T-helper 9 cell (primary cell): ENCODE measurements at regions not wholly inside any gene's neighbourhood (a gene's known extent, or its start where the extent isn't known, plus 50 kb on each side); places are given as distances from the start of the nearest gene placed in this dataset.
"Not testable (repeated sequence)": the region's sequence is repeated elsewhere in the genome, so short reads cannot be mapped to it uniquely, and the experiment has no call there.

Experiments
- DNase-seq: peaks from one replicate; pipeline ENCODE4 v3.0.0-alpha.2; 2020

DNA sequence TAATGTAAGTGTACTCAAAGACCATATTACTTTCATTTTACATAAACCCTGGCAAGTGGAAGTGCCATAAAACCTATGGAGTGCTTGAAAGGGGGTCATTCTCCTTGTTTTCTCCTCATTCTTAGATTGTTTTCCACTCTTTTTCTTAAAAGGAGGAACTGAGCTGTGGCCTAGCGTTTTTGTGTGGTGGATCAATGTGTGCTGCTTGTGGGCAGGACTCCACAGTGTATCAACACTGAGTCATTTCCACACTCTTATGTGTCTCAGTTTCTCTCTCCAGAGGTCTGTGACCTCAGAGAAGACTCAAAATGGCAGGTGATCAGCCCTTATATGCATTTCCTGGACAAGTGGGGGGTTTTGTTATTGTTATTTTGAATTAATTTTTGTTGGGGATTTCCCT lies 516.1 kb upstream of the CDH10 start:
- no peak for DNase-seq

DNA sequence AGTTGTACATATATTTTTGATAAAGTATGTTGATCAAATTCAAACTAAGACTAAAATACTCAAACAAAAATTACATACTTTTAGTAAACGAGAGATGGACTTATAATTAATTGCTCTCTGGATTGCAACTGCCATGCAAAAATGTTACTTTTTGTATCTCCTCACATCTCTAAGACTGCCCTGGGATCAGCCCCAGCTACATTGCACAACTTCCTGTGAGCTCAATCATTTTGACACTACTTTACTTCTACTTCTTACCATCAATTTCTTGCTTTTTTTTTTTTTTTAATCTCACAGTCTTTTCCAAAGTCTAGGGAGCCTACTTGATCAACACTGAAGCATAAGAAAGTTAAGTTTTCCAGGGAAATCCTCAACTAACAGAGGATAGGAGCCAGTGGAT lies 506.0 kb upstream of the CDH10 start:
- no peak for DNase-seq

DNA sequence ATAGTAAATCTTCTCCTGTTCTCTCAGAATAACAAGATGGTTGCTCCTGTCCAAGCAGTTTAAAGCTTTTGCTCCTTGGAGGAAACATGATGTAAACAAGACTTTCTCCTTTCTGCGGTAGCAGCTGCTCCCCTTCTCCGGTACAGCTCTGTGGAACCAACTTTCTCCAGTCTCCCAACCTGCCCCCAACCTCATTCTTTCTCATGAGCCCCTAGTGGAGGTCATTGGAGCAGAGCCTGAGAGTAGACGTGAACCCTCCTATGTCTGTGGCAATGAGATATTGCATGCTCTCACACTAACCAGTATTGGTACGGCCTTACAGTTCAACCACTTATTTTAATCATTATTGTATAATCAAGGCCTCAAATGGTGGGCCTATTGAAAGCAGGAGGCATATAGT lies 483.8 kb upstream of the CDH10 start:
- DNase-seq: no peak

- DNase-seq: no peak
Observed at GRCh38 chr5:25119650-25120049, 474.9 kb upstream of the CDH10 start.

- no peak for DNase-seq
Observed at GRCh38 chr5:25107853-25108252, 463.1 kb upstream of the CDH10 start.

GRCh38 chr5:25099538-25099937 lies 454.8 kb upstream of the CDH10 start:
- no peak for DNase-seq

- DNase-seq: no peak
Observed at GRCh38 chr5:25095261-25095660, 450.5 kb upstream of the CDH10 start.

DNA sequence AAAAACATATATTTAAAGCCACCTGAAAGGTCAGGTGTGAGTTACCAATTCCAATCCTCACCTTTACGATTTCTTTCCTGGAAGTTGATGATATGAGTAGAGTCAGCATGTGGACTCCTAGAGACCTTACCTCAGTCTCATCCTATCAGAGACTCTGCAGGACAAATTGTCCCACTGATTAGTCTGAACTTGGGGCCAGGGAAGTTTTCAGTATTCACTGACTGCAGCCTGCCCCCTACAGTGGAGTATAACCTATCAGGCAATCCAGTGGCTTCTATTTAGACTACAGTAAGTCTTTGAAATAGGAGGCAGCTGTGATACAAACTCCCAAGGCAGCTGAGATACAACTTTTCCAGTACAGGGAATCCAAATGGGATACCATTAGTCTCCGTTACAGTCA lies 449.4 kb upstream of the CDH10 start:
- DNase-seq: no peak

- DNase-seq: no peak
Observed at GRCh38 chr5:25091921-25092320, 447.1 kb upstream of the CDH10 start.

- no peak for DNase-seq
Observed at GRCh38 chr5:25090854-25091253, 446.1 kb upstream of the CDH10 start.

- no peak for DNase-seq
Observed at GRCh38 chr5:25090275-25090674, 445.5 kb upstream of the CDH10 start.

DNA sequence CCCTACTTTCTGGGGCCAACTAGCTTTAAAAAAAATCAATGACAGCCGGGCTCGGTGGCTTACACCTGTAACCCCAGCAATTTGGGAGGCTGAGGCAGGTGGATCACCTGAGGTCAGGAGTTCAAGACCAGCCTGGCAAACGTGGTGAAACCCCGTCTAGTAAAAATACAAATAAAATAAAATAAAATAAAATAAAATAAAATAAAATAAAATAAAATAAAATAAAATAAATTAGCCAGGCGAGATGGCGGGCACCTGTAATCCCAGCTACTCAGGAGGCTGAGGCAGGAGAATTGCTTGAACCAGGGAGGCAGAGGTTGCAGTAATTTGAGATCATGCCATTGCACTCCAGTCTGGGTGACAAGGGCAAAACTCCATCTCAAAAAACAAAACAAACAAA lies 443.9 kb upstream of the CDH10 start:
- DNase-seq: not testable (repeated sequence)

DNA sequence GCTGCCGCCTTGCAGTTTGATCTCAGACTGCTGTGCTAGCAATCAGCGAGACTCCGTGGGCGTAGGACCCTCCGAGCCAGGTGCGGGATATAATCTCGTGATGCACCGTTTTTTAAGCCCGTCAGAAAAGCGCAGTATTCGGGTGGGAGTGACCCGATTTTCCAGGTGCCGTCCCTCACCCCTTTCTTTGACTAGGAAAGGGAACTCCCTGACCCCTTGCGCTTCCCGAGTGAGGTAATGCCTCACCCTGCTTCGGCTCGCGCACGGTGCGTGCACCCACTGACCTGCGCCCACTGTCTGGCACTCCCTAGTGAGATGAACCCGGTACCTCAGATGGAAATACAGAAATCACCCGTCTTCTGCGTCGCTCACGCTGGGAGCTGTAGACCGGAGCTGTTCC lies 438.5 kb upstream of the CDH10 start:
- DNase-seq: not testable (repeated sequence)

GRCh38 chr5:25066239-25066638 lies 421.5 kb upstream of the CDH10 start:
- DNase-seq: no peak

DNA sequence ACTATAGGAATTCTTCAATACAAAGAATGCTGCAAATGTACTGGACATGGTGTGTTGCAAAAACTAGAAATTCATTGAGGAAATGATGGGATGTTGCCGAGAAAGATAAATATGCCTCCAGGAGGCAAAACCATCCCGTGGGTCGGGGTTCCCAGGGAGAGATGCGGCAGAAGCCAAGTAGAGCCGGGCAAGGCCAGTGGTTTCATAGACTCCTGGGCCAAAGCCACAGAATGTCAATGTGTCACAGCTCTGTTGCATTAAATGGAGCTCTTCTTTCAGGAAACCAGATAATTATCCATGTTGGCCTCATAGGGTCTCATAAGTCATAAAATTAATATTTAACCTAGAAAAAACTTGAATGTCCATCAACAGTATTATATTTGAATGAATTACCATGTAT lies 419.5 kb upstream of the CDH10 start:
- DNase-seq: no peak

DNA sequence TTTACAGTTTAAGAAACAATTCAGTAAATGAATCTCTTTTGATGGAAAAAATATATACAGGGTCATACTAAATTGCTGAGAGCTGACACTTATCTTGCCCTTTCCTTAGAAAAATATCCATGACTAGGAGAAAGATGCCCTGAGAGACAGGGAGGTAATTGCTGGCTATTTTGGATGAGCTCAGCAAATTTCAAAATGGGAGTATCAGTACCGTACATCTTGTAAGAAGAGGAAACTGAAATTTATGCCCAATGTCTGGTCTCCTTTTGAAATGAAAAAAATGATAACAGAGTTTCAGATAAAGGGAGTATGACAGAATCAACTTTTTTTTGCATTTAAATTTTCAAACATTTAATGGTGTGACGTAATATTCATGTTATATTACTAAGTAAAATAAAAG lies 415.8 kb upstream of the CDH10 start:
- no peak for DNase-seq

DNA sequence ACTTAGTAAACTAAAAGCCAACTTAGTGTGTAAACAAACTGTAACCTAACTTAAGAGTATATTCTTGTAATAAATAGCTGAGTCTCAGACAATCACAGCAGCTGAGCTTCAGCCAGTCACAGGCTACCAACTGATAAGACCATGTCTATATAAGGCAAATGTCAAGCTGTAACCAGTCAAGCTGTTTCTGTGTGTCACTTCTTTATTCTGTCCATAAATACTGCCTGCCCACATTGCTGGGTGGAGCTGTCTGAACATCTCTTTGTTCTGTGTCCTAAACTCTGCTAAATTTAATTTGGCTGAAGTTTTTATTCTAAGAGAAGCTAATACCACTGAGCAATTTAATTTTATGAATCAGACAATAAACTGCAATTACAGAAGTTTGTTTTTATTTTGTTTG lies 412.1 kb upstream of the CDH10 start:
- DNase-seq: no peak

DNA sequence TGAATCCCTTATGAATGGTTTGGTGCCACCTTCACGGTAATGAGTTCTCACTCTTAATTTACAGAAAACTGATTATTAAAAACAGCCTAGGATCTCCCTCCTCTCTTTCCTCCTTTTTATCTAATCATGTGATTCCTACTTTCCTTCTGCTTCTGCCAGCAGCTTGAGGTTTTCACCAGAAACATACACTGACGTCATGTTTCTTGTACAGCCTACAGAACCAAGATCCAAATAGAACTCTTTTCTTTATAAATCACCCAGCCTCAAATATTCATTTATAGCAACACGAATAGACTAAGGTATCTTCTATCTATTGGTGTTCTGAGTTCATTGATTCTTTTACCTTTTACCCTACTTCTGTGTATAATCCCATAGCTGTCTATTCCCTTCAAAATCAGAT lies 388.9 kb upstream of the CDH10 start:
- no peak for DNase-seq

GRCh38 chr5:25029004-25029403 lies 384.2 kb upstream of the CDH10 start:
- DNase-seq: no peak

DNA sequence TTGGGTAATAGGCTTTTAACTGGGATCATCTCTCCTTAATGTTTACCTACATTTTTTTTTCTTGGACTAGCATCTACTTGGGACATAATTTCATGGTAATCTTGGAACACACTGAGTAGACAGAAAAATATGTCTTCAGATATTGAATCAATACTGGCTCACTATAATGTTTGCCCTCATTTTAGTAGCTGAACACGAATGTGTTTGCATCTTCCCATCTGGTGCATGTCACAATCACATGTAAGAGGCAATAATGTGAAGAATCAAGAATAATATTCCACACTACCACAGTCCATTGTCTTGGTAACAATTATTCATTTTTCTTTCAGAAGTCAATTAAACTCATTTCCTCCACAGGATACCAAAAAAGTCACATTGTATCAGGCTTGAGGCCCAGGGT lies 382.7 kb upstream of the CDH10 start:
- DNase-seq: no peak

GRCh38 chr5:25027061-25027460 lies 382.3 kb upstream of the CDH10 start:
- DNase-seq: no peak

- DNase-seq: no peak
Observed at GRCh38 chr5:25025831-25026230, 381.1 kb upstream of the CDH10 start.

GRCh38 chr5:25020454-25020853 lies 375.7 kb upstream of the CDH10 start:
- DNase-seq: no peak

- no peak for DNase-seq
Observed at GRCh38 chr5:25009063-25009462, 364.3 kb upstream of the CDH10 start.

DNA sequence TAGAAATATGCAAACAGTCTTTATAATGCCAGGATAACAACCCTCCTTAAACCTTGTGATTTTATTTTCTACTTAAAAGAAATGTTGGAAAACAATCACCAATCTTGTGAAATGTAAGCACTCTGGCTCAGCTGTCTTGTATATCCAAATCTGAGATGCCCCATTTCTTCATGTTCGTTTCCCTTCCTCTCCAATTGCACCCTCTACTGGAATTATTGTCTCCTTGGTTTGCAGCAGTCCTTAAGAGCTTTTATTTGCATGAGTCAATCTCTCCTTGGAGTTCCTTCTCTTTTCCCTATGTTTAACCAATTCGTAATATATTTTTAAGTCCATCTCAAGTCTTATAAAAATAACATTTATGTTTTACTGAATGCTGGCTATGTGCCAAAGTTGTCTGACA lies 362.0 kb upstream of the CDH10 start:
- no peak for DNase-seq

- no peak for DNase-seq
Observed at GRCh38 chr5:25006237-25006636, 361.5 kb upstream of the CDH10 start.
